ENCODE measurements at regions not wholly inside any gene's neighbourhood (a gene's known extent, or its start where the extent isn't known, plus 50 kb on each side); places are given as distances from the start of the nearest gene placed in this dataset.

DNA sequence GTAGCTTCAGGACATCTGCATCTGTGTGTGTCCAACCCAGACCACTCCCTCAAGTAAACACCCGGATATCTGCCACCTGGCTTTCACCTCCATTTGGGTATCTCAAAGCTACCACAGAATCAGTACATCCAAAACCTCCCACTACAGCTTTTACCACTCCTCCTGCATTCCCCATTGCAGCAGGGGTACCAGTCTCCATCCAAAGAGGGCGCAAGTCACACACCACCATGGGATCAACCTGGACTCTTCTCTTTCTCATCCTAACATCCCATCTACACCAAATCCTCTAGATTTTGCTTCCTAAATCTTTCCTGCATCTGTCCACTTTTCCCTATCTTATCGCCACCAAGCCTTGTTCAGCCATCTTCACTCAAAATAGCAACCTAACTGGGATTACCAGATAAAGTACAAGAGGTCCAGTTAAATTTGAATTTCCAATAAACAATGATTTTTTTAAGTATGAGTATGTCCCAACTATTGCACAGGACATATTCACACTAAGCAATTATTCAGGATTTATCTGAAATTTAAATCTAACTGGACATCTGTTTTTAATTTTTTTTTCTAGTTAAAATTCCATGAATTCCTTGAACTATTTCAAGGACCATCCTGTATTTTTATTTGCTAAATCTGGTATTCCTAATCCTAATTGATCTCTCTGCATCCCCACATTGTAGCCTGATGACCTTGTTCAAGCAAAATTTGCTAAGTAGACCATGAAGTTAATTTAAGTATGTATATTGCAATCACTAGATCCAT is 164.3 kb upstream of the MLN start:
- peak; percentile 83 for DNase-seq
- no peaks in the 10 kb centered on the region for H3K36me3 ChIP-seq (replicated peaks; ENCODE audit: control insufficient read depth, insufficient read depth, low read length)
- H3K4me3 ChIP-seq (ENCODE audit: insufficient read depth, low read depth, low read length) = no peak overlapping the region
- no peaks in the 10 kb centered on the region; the same call in 1 of the 2 replicates for H3K27me3 ChIP-seq (ENCODE audit: control insufficient read depth, insufficient read depth, low read length)

DNA sequence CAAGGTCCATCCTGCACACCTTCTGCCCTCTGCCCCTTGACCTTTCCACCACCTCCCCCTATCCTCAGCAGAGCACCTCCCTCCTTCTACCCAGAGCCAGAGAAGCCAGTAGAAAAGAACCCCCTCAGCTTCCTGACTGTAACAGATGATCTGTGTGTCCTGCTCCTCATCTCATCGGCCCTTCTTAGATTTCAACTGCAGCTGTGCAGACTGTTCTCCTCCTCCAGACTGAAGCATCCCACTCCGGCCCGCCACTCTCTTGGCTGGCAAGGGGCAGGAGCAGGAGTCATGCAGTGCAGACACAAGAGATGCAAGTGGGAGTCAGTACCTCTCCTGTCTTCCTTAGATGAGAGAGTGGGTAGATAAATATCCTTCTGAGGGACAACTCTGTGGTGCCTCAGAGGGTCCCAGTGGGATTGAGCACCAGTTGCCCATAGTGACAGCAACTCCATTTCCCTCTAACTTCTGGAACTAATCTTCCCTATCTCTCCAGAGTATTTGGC is 163.5 kb upstream of the MLN start:
- no peaks in the 10 kb centered on the region for H3K36me3 ChIP-seq (replicated peaks; ENCODE audit: control insufficient read depth, insufficient read depth, low read length)
- H3K4me3 ChIP-seq (ENCODE audit: insufficient read depth, low read depth, low read length) = no peak overlapping the region
- DNase-seq = no peak
- no peaks in the 10 kb centered on the region; the same call in 1 of the 2 replicates for H3K27me3 ChIP-seq (ENCODE audit: control insufficient read depth, insufficient read depth, low read length)

DNA sequence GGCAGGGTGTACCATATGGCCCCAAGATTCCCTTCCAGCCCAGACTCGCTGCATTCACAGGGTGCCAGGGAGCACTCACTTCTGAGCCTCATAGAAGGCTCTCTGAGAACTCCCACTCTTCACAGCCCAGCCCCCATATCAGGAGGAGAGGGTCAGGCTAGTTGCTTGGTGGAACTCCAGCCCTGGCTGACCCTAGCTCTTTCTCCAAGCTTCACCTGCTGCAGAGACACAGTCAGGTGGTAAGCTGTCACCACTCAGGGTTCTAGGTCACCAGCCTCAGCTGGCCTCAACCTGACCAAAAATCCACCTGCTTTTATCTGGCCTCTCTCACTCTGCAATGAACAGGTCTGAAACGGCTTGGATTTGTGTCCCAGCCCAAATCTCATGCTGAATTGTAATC is 162.7 kb upstream of the MLN start:
- no peaks in the 10 kb centered on the region for H3K36me3 ChIP-seq (replicated peaks; ENCODE audit: control insufficient read depth, insufficient read depth, low read length)
- H3K4me3 ChIP-seq (ENCODE audit: insufficient read depth, low read depth, low read length) = no peak overlapping the region
- no peaks in the 10 kb centered on the region; the same call in 1 of the 2 replicates for H3K27me3 ChIP-seq (ENCODE audit: control insufficient read depth, insufficient read depth, low read length)
- DNase-seq = no peak

DNA sequence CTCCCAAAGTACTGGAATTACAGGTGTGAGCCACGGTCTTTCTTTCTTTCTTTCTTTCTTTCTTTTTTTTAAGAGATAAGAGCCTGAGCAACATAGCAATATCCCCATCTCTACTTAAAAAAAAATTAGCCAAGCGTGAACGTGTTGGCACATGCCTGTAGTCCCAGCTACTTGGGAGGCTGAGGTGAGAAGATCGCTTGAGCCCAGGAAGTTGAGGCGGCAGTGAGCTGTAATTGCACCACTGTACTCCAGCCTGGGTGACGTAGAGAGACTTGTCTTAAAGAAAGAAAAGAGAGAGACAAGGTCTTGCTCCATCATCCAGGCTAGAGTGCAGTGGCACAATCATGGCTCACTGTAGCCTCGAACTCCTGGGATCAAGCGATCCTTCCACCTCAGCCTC is 162.0 kb upstream of the MLN start:
- Histone ChIP-seq H3K36me3 (replicated peaks; ENCODE audit: control insufficient read depth, insufficient read depth, low read length) (no peaks in the 10 kb centered on the region), H3K27me3 (ENCODE audit: control insufficient read depth, insufficient read depth, low read length) (no peaks in the 10 kb centered on the region; the same call in 1 of the 2 replicates), H3K4me3 (ENCODE audit: insufficient read depth, low read depth, low read length) (no peak overlapping the region)
- DNase-seq = no peak

DNA sequence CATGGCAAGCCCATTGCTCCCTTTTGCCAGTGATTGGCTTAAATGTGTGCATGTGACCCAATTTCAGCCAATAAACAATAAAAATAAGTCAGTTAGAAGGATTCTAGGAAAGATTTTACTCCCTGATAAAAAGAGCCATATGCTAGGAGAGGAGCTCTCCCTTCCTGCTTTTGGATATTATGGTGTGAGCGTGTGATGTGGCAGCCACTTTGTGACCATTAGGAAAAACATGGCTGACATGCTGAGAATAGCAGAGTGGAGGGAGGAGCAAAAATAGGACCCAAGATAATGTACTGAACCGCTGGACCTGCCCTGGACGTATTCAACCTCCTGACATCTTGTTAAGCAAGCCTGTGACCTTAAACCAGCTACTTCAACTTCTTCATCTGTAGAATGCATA is 160.6 kb upstream of the MLN start:
- H3K36me3 ChIP-seq (replicated peaks; ENCODE audit: control insufficient read depth, insufficient read depth, low read length) = no peaks in the 10 kb centered on the region
- no peaks in the 10 kb centered on the region; the same call in 1 of the 2 replicates for H3K27me3 ChIP-seq (ENCODE audit: control insufficient read depth, insufficient read depth, low read length)
- DNase-seq = no peak

DNA sequence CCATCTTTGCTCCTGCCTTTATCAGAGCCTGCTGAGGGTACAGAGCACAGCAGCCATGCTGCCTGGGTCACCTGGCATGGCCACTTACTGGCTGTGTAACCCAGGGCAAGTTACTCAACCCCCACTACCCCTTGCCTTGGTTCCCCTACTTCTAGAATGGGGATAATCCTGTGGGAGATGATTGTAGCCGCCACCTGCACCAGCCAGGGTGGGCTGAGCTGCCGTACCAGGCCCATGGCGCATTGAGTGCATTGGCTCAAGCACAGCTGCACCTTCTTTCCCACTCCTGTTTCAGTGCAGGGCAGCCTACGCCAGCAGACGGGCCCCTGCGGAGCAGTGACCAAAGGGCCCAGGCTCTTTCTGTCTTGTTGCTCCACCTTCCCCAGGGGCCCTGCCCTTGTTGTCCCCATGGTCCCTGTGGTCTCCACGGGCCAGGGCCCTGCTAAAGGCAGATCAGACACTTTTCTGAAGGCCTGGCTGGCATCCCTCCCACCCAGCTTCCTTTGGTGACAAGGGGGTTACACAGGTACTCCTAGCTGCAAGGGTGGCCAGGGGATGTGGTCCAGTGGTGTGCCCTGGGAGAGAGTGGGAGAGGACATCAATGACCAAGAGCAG is 159.4 kb upstream of the MLN start:
- Histone ChIP-seq H3K4me3 (ENCODE audit: insufficient read depth, low read depth, low read length) (no peak overlapping the region), H3K36me3 (replicated peaks; ENCODE audit: control insufficient read depth, insufficient read depth, low read length) (no peaks in the 10 kb centered on the region), H3K27me3 (ENCODE audit: control insufficient read depth, insufficient read depth, low read length) (no peaks in the 10 kb centered on the region; the same call in 1 of the 2 replicates)
- DNase-seq = no peak

More for the DNA sequence above, 160.6 kb upstream of the MLN start:
- no peak overlapping the region for H3K4me3 ChIP-seq (ENCODE audit: insufficient read depth, low read depth, low read length)

DNA sequence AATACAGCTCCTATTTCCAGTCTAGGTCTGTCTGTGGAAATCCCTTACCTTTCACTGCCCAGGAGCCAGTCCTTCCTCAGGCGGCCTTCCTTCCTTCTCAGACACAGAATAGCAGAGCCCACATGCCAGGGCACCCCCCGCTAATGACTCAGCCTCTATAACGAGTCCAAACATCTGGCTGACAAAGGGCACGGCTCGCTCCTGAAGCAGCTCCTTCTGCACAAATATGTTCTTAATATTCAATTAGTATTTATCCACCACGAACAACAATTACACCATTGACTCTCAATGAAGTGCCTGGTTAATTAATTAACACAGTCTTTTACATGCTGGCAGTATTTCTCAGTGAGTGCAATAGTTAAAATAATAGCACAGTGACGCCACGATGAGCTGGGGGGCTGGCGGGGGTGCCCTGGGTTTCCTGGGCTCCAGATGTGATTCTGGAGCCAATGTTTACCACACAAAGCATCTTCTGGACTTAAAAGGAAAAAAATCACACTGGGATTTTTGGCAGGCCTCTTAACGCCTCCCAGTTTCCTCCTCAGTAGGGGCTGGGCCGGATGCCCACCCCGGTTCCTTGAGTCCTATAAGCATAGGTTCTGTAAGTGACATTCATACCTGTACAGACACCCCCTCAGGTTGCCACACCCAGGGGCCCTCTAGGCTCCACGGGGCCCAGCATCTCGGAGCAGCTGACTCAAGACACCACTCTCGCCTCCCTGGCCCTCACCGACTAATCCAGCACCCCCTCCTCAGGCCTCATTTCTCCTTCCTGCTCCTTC is 158.6 kb upstream of the MLN start:
- Histone ChIP-seq H3K4me3 (ENCODE audit: insufficient read depth, low read depth, low read length) (no peak overlapping the region), H3K27me3 (ENCODE audit: control insufficient read depth, insufficient read depth, low read length) (no peaks in the 10 kb centered on the region; the same call in 1 of the 2 replicates), H3K36me3 (replicated peaks; ENCODE audit: control insufficient read depth, insufficient read depth, low read length) (no peaks in the 10 kb centered on the region)
- DNase-seq = no peak

DNA sequence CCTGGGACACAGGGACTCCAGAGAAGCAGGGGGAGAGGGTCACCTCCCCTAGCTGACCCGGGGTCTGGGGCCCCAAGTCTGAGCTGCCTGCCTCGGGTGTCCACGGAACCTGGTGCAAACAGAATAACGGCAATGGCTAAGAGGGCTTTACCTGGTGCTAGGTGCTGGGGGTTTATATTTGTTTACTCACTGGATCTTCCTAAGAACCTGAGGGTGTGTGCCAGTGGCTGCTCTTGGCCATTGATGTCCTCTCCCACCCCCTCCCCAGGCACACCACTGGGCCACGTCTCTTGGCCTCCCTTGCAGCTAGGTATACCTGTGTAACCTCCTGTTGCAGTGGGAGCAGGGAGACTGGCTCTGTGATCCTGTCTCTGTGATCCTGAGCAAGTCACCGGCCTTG is 157.9 kb upstream of the MLN start:
- no peak for DNase-seq
- H3K27me3 ChIP-seq (ENCODE audit: control insufficient read depth, insufficient read depth, low read length) = no peaks in the 10 kb centered on the region
- H3K36me3 ChIP-seq (replicated peaks; ENCODE audit: control insufficient read depth, insufficient read depth, low read length) = no peaks in the 10 kb centered on the region
- no peak overlapping the region for H3K4me3 ChIP-seq (ENCODE audit: insufficient read depth, low read depth, low read length)

DNA sequence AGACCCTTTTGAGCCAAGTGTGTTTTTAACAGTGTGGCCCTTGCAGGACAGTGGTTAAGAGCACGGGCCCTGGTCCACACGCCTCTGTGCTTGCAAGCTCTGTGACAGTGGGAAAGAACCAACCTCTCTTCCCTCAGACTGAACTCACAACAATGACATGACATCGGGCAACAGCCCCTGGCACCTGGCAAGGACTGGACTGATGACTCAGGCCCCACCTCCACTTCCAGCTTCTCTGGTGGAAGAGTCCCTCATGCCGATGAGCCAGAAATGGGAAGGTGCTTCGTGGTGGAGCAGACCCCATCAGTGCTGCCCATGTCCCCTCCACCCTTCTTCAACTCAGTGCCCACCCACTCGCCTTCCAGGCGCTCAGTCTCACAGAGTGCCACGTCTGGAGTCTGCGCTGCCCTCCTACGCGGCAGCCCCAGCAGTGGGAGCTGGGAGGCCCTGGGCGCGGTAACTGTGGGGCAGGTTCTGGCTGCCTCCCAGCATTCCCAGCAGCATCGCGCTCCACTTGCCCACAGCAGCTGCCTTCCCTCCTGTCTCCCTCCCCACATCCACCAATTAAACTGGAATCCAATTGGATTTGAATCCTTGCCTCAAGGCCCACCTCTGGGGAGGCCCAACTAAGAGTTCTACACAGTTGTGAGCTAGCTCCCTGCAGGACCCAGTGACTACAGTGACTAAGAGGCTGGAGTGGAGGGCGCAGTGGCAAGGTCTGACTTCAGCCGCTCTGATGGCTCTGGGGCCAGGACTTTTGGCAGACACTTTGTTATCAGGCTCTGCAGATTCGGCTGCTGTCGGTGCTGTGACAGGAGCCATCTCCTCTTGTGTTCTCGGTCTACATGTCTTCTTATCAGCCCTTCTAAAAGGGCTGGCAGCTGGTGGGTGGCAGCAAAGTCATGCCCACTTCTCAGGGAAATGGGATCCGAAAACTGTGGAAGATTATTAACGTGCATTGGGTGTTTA is 156.8 kb upstream of the MLN start:
- Histone ChIP-seq H3K36me3 (replicated peaks; ENCODE audit: control insufficient read depth, insufficient read depth, low read length) (no peaks in the 10 kb centered on the region), H3K27me3 (ENCODE audit: control insufficient read depth, insufficient read depth, low read length) (no peaks in the 10 kb centered on the region; the same call in 1 of the 2 replicates)
- peak; percentile 42 for DNase-seq

DNA sequence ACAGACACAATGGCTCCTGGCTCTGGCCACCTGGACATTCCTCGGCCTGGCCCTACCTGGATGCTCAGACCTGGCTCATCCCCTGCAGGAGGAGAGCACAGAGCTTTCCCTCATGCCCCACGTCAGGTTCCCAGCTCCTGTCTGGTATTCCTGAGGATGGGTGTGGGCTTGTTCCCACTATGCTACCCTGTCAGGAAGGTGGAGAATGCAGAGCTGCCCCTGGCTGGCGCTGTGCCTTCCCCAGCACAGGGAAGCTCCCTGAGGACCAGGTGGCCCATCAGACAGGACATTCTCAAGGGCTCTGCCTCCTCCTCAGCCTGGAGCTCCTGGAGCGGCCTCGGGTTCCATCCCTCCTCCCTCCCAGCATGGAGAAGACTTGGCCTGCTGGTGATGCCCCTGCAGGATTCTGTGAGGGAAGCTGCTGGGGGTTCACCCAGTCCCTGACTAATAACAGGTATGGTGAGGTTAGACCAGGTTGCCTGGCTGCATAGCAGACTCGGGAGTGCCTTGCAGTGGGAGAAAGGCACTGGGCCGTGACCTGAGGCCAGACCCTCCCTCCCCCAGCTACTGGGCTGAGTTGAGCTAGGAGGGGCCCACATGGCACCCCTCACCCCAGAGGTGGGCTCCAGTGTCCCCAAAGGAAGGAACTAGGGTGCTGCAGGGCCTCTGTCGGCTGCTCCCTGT is 156.0 kb upstream of the MLN start:
- no peaks in the 10 kb centered on the region; the same call in 1 of the 2 replicates for H3K27me3 ChIP-seq (ENCODE audit: control insufficient read depth, insufficient read depth, low read length)
- H3K36me3 ChIP-seq (replicated peaks; ENCODE audit: control insufficient read depth, insufficient read depth, low read length) = no peaks in the 10 kb centered on the region
- no peak overlapping the region for H3K4me3 ChIP-seq (ENCODE audit: insufficient read depth, low read depth, low read length)
- no peak for DNase-seq

More for the DNA sequence above, 156.8 kb upstream of the MLN start:
- no peak overlapping the region for H3K4me3 ChIP-seq (ENCODE audit: insufficient read depth, low read depth, low read length)

DNA sequence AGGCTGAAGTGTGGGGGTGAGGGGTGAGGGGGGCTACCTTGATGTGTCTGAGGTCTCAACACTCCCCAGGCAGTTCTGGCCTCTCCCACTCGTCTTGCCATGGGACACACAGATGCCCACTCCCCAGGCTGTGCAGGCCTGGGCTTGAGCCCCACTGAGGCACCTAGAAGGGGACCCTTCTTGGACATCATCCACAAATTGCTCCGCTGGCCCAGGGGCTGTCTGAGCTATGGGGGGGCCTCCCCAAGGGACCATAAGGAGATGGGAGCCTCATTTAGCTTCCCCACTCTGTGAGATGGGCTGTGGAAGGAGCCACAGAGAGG is 155.5 kb upstream of the MLN start:
- H3K27me3 ChIP-seq (ENCODE audit: control insufficient read depth, insufficient read depth, low read length) = no peaks in the 10 kb centered on the region; the same call in 1 of the 2 replicates
- DNase-seq = no peak
- no peaks in the 10 kb centered on the region for H3K36me3 ChIP-seq (replicated peaks; ENCODE audit: control insufficient read depth, insufficient read depth, low read length)
- H3K4me3 ChIP-seq (ENCODE audit: insufficient read depth, low read depth, low read length) = no peak overlapping the region

DNA sequence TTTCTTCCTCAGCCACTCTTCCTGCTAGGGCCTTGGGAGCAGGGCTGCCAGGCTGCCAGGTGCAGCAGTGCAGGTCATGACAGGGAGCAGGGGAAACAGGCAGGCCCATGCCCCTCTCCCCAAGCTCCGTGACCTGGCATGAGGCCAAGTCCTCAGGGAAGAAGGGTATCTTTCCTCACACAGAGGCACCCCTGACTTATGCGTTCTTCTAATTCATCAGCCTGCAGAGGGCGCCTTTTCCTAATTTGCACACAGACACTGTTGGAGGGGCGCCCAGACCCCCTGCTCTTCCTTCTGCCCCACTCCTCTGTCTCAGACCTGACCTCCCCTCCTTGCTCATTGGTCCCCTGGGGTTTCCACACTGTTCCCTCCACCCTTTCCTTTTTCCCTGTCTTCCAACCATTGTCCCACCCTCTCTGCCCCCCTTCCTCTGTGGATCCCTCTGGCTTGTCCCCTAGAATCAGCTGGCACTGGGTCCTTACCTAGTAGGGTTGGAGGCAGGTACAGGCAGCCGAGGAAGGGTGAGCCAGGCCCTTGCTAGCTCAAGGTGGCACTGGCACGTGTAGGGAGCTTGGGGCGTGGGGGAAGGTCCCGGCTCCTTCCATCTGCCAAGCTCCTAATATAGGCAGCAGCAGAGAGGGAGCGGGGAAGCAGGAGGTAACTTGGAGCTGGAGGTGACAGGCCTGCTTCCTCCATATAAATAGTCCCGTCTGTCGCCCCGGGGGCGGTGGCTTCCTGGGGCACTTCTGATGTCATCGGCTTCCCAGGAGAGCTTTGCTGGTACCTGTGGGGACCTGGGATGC is 154.9 kb upstream of the MLN start:
- peak; percentile 89 for DNase-seq
- Histone ChIP-seq H3K4me3 (ENCODE audit: insufficient read depth, low read depth, low read length) (no peak overlapping the region), H3K27me3 (ENCODE audit: control insufficient read depth, insufficient read depth, low read length) (no peaks in the 10 kb centered on the region; the same call in 1 of the 2 replicates), H3K36me3 (replicated peaks; ENCODE audit: control insufficient read depth, insufficient read depth, low read length) (no peaks in the 10 kb centered on the region)

Data from H7 (cell line).